ENCODE measurements at regions not wholly inside any gene's neighbourhood (a gene's known extent, or its start where the extent isn't known, plus 50 kb on each side); places are given as distances from the start of the nearest gene placed in this dataset.

DNA sequence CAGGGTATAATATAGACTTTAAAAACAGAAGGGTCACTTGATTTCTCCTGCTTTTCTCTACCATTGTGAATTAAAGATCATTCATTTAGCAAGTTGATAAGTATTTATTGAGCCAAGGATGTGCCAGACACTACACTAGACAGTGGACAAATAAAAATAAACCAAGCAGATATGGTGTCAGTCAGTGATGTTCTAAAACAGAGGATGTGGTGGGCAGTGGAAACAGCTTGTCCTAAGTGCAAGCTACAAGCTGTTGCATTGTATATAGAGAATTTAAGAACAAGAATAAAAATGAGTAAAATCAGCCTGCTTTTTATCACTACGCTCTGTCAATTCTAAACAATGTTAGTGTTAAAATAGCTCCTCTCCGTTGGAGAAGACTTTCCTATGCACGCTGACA lies 637.3 kb upstream of the GRM7 start:
- TF ChIP-seq EZH2phosphoT487 (conservative IDR thresholded peaks at IDR 0.05; ENCODE audit: low read length): no peak
- TF ChIP-seq, protein P1, sequence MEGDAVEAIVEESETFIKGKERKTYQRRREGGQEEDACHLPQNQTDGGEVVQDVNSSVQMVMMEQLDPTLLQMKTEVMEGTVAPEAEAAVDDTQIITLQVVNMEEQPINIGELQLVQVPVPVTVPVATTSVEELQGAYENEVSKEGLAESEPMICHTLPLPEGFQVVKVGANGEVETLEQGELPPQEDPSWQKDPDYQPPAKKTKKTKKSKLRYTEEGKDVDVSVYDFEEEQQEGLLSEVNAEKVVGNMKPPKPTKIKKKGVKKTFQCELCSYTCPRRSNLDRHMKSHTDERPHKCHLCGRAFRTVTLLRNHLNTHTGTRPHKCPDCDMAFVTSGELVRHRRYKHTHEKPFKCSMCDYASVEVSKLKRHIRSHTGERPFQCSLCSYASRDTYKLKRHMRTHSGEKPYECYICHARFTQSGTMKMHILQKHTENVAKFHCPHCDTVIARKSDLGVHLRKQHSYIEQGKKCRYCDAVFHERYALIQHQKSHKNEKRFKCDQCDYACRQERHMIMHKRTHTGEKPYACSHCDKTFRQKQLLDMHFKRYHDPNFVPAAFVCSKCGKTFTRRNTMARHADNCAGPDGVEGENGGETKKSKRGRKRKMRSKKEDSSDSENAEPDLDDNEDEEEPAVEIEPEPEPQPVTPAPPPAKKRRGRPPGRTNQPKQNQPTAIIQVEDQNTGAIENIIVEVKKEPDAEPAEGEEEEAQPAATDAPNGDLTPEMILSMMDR (IDR thresholded peaks at IDR 0.05; ENCODE audit: insufficient read depth, low read length, poor library complexity, severe bottlenecking): no peak
